Fibroblast of skin of left quadriceps (primary cell): ENCODE measurements at regions not wholly inside any gene's neighbourhood (a gene's known extent, or its start where the extent isn't known, plus 50 kb on each side); places are given as distances from the start of the nearest gene placed in this dataset.
"Not testable (repeated sequence)": the region's sequence is repeated elsewhere in the genome, so short reads cannot be mapped to it uniquely, and the experiment has no call there.

ENCODE experiments used
- DNase-seq, 2 experiments: peaks; one replicate each; pipeline ENCODE4 v3.0.0-alpha.2; 2013; ENCODE audit warnings: low read depth in 2 of 2

- DNase-seq: no peak
Measured at GRCh38 chr4:117135634-117136354, 50.4 kb upstream of the TRAM1L1 start.

- peak; percentile 46 to 48 for DNase-seq
Measured at GRCh38 chr4:117137145-117137544, 51.8 kb upstream of the TRAM1L1 start.

- not testable (repeated sequence) for DNase-seq
Measured at GRCh38 chr4:117138732-117139131, 53.4 kb upstream of the TRAM1L1 start.

- DNase-seq: no peak
Measured at GRCh38 chr4:117154251-117154650, 68.9 kb upstream of the TRAM1L1 start.

GRCh38 chr4:117156806-117157205, 71.4 kb upstream of the TRAM1L1 start:
- no peak for DNase-seq

- no peak for DNase-seq
Measured at GRCh38 chr4:117157360-117157759, 72.0 kb upstream of the TRAM1L1 start.

- DNase-seq: no peak
Measured at GRCh38 chr4:117162976-117163375, 77.6 kb upstream of the TRAM1L1 start.

GRCh38 chr4:117164338-117164737, 79.0 kb upstream of the TRAM1L1 start:
- DNase-seq: no peak

- not testable (repeated sequence) for DNase-seq
Measured at GRCh38 chr4:117175369-117175768, 90.0 kb upstream of the TRAM1L1 start.

GRCh38 chr4:117203231-117203630, 117.9 kb upstream of the TRAM1L1 start:
- DNase-seq: no peak

GRCh38 chr4:117210551-117210950, 125.2 kb upstream of the TRAM1L1 start:
- no peak for DNase-seq

- no peak for DNase-seq
Measured at GRCh38 chr4:117224256-117224655, 138.9 kb upstream of the TRAM1L1 start.

GRCh38 chr4:117225471-117225870, 140.1 kb upstream of the TRAM1L1 start:
- DNase-seq: no peak

GRCh38 chr4:117227925-117228324, 142.5 kb upstream of the TRAM1L1 start:
- no peak for DNase-seq

- no peak for DNase-seq
Measured at GRCh38 chr4:117239434-117239833, 154.1 kb upstream of the TRAM1L1 start.

- no peak for DNase-seq
Measured at GRCh38 chr4:117249333-117249732, 164.0 kb upstream of the TRAM1L1 start.

GRCh38 chr4:117264072-117264471, 178.7 kb upstream of the TRAM1L1 start:
- no peak for DNase-seq

- no peak for DNase-seq
Measured at GRCh38 chr4:117267317-117267716, 181.9 kb upstream of the TRAM1L1 start.

- no peak for DNase-seq
Measured at GRCh38 chr4:117284736-117285135, 199.4 kb upstream of the TRAM1L1 start.

GRCh38 chr4:117293784-117294183, 208.4 kb upstream of the TRAM1L1 start:
- no peak for DNase-seq

- no peak for DNase-seq
Measured at GRCh38 chr4:117302226-117302625, 216.8 kb upstream of the TRAM1L1 start.

- DNase-seq: no peak
Measured at GRCh38 chr4:117311215-117311614, 225.8 kb upstream of the TRAM1L1 start.

GRCh38 chr4:117311989-117312388, 226.6 kb upstream of the TRAM1L1 start:
- DNase-seq: no peak
